ENCODE measurements at regions not wholly inside any gene's neighbourhood (a gene's known extent, or its start where the extent isn't known, plus 50 kb on each side); places are given as distances from the start of the nearest gene placed in this dataset.

DNA sequence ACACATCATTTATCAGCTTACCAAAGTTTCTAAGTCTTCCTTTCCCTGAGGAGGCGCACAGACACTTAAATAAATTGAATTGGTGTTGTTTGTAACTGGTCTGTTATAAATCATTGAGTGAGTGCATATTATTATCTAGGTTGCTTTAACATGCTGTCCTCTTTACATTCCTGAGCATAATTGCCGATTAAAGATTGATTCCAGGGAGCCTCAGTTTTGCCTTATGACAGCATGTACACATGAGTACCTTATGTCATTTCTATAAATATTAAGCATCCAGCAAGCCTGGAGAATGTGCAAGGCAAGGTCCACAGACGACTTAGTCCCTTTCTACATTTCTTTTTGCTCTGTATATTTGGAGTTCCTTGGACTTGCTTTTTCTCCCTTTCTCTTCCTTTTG is 177.9 kb upstream of the STEAP4 start:
- H3K4me3 ChIP-seq = no peak overlapping the region
- no peaks in the 10 kb centered on the region for H3K27me3 ChIP-seq
- no peak overlapping the region for H3K9ac ChIP-seq (ENCODE audit: low read depth in 2 of 2, low read length in 2 of 2)
- no peaks in the 10 kb centered on the region for H3K9me3 ChIP-seq
- intact Hi-C loops (cut with DNase I) = no loop called here
- DNase-seq = no peak
- TF ChIP-seq CTCF (IDR thresholded peaks at IDR 0.05) = no peak
- H3K4me1 ChIP-seq = no peaks in the 10 kb centered on the region
- H3K36me3 ChIP-seq = no peaks in the 10 kb centered on the region
- no peak overlapping the region for H3K27ac ChIP-seq

DNA sequence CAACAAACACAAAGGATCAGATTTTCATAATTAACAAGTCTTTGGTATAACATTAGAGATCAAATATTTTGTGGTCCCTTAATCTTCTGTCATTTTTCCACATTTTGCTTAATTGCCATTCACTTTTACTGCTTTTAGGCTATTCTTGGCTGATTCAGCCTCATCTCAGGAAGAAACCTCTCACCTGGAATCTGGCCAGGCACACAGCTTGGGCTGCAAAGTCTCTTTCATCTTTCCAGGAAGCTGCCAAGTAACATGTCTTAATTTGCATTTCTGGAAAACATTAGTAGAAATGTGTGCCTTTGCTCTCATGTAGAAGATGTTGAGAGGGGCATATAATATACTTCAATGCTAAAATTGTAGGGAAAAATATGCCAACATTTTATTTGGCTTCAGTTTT is 174.2 kb upstream of the STEAP4 start:
- peak; percentile 22 for DNase-seq
- Histone ChIP-seq H3K9ac (ENCODE audit: low read depth in 2 of 2, low read length in 2 of 2) (no peak overlapping the region), H3K4me3 (no peak overlapping the region), H3K27me3 (no peaks in the 10 kb centered on the region), H3K36me3 (no peaks in the 10 kb centered on the region), H3K9me3 (no peaks in the 10 kb centered on the region), H3K27ac (no peak overlapping the region), H3K4me1 (no peaks in the 10 kb centered on the region)
- TF ChIP-seq CTCF (IDR thresholded peaks at IDR 0.05) = no peak
- intact Hi-C loops (cut with DNase I) = no loop called here

DNA sequence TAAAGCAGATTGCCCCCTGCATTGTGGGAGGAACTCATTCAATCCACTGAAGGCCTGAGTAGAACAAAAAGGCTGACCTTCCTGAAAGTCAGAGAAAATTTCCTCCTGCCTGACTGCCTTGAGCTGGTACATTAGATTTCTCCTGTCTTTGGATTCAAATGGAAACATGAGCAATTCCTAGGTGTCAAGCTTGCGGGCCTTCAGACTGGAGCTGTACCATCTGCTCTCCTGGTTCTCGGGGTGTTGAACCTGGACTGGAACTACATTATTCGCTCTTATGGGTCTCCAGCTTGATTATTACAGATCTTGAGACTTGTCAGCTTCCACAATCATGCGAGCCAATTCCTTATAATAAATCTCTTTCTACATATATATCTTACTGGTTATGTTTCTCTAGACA is 173.6 kb upstream of the STEAP4 start:
- Histone ChIP-seq H3K4me1 (no peaks in the 10 kb centered on the region), H3K4me3 (no peak overlapping the region), H3K27me3 (no peaks in the 10 kb centered on the region), H3K36me3 (no peaks in the 10 kb centered on the region), H3K9ac (ENCODE audit: low read depth in 2 of 2, low read length in 2 of 2) (no peak overlapping the region), H3K27ac (no peak overlapping the region), H3K9me3 (no peaks in the 10 kb centered on the region)
- no peak for TF ChIP-seq CTCF (IDR thresholded peaks at IDR 0.05)
- intact Hi-C loops (cut with DNase I) = no loop called here
- no peak for DNase-seq

DNA sequence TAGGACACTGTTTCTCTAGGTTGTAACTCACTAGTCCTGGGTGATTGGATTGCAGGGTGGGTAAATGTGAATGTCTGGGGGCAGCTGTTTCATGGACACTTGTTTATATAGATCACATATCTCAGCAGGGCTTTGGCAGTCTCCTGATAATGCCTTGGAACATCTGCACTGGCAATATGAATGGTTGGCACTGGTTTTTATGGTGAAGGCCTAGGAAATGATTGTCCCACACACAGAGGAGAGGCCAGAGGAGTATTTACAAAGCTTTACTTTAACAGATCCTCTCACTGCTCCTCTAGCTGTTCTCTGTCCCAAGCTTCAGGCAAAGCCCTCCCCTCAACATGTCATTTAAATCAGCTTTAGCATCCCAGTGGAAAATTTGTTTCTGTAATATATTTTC is 171.3 kb upstream of the STEAP4 start:
- no peak for DNase-seq
- TF ChIP-seq CTCF (IDR thresholded peaks at IDR 0.05) = no peak
- no peak overlapping the region for H3K27ac ChIP-seq

GRCh38 chr7:88465600-88465999 is 158.9 kb upstream of the STEAP4 start:
- Histone ChIP-seq H3K36me3 (no peaks in the 10 kb centered on the region), H3K27ac (no peak overlapping the region), H3K9me3 (no peaks in the 10 kb centered on the region), H3K4me3 (no peak overlapping the region), H3K27me3 (no peaks in the 10 kb centered on the region), H3K4me1 (no peaks in the 10 kb centered on the region), H3K9ac (ENCODE audit: low read depth in 2 of 2, low read length in 2 of 2) (no peak overlapping the region)
- no peak for TF ChIP-seq CTCF (IDR thresholded peaks at IDR 0.05)
- no peak for DNase-seq
- intact Hi-C loops (cut with DNase I) = no loop called here

More for the DNA sequence above, 171.3 kb upstream of the STEAP4 start:
- intact Hi-C loops (cut with DNase I) = no loop called here
- no peaks in the 10 kb centered on the region for H3K36me3 ChIP-seq
- H3K4me3 ChIP-seq = no peak overlapping the region
- no peaks in the 10 kb centered on the region for H3K4me1 ChIP-seq
- no peaks in the 10 kb centered on the region for H3K27me3 ChIP-seq
- no peak overlapping the region for H3K9ac ChIP-seq (ENCODE audit: low read depth in 2 of 2, low read length in 2 of 2)
- no peaks in the 10 kb centered on the region for H3K9me3 ChIP-seq

DNA sequence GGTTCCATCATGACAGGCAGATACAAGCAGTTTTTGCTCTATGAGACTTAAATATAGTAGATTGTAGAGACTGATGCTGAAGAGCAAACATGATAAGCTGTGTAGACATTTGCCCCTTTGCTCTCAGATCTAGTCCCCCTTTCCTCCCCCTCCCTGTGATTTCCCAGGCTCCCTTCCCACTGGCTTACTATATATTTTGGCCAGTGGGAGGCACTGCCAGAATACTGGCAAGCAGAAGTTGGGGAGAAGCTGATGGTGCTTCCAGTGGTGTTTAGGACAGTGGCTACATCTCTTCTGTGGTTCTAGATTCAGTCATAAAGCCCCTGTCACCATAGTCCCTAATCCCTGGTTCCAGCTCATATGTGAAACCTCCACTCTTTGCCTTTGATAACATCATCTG is 156.1 kb upstream of the STEAP4 start:
- Histone ChIP-seq H3K9ac (ENCODE audit: low read depth in 2 of 2, low read length in 2 of 2) (no peak overlapping the region), H3K4me1 (no peaks in the 10 kb centered on the region), H3K9me3 (no peaks in the 10 kb centered on the region), H3K36me3 (no peaks in the 10 kb centered on the region), H3K27ac (no peak overlapping the region), H3K27me3 (no peaks in the 10 kb centered on the region), H3K4me3 (no peak overlapping the region)
- TF ChIP-seq CTCF (IDR thresholded peaks at IDR 0.05) = no peak
- no peak for DNase-seq
- intact Hi-C loops (cut with DNase I) = no loop called here
